ENCODE measurements at regions not wholly inside any gene's neighbourhood (a gene's known extent, or its start where the extent isn't known, plus 50 kb on each side); places are given as distances from the start of the nearest gene placed in this dataset.

DNA sequence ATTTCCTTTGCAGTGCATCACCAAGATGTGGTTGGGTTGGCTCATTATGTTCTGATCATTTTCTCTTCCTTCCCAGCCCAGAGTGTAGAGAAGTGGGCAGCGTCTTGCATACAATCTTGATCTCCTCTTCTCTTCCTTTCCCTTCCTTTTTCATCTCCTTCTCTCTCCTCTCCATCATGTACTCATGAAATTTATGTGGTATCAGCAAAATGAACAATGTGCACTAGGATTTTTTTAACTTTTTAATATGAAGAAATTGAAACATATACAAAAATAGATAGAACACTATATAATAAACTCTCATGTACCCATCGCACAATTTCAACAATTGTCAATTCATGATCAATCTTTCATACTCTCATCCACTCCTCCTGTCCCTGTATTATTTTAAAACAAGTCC is 593.5 kb downstream of the BCOR start:
- FAIRE-seq (no peak), DNase-seq (ENCODE audit: low read depth) (no peak)
- Histone ChIP-seq H3K36me3 (ENCODE audit: control insufficient read depth, insufficient read depth, low read length) (no peaks in the 10 kb centered on the region), H3K4me3 (ENCODE audit: low read depth, low read length) (no peak overlapping the region), H3K27me3 (ENCODE audit: control insufficient read depth, insufficient read depth, low read length) (no peaks in the 10 kb centered on the region)
- TF ChIP-seq CTCF (IDR thresholded peaks at IDR 0.05; ENCODE audit: insufficient read depth, low read length, severe bottlenecking) = no peak

- FAIRE-seq = no peak
These were observed 592.9 kb downstream of the BCOR start for GRCh38 chrX:39504850-39505259.

DNA sequence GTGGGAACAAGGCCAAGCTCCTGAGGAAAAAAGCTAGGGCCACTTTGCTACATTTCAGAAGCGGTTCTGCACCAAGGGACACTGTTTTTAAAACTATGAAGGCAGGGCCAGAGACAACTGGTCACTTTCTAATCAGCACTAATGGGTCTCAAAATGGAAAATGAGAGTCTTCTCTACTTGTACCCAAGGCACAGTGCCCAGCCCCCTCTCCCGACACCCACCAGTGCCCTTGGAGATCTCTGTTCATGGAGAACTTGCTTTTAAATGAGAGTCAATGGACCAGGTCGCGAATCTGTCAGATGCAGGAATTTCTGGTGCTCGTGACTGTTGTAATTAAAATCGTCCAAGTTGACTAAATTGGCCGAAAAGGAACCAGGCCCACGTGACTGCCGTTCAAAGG is 591.6 kb downstream of the BCOR start:
- no peaks in the 10 kb centered on the region for H3K36me3 ChIP-seq (ENCODE audit: control insufficient read depth, insufficient read depth, low read length)
- no peak overlapping the region for H3K4me3 ChIP-seq (ENCODE audit: low read depth, low read length)
- DNase-seq (ENCODE audit: low read depth) (no peak), FAIRE-seq (no peak)
- H3K27me3 ChIP-seq (ENCODE audit: control insufficient read depth, insufficient read depth, low read length) = no peaks in the 10 kb centered on the region
- TF ChIP-seq CTCF (IDR thresholded peaks at IDR 0.05; ENCODE audit: insufficient read depth, low read length, severe bottlenecking) = no peak

More at GRCh38 chrX:39504850-39505259, 592.9 kb downstream of the BCOR start:
- Histone ChIP-seq H3K27me3 (ENCODE audit: control insufficient read depth, insufficient read depth, low read length) (no peaks in the 10 kb centered on the region), H3K4me3 (ENCODE audit: low read depth, low read length) (no peak overlapping the region), H3K36me3 (ENCODE audit: control insufficient read depth, insufficient read depth, low read length) (no peaks in the 10 kb centered on the region)
- TF ChIP-seq CTCF (IDR thresholded peaks at IDR 0.05; ENCODE audit: insufficient read depth, low read length, severe bottlenecking) = no peak
- no peak for DNase-seq (ENCODE audit: low read depth)

DNA sequence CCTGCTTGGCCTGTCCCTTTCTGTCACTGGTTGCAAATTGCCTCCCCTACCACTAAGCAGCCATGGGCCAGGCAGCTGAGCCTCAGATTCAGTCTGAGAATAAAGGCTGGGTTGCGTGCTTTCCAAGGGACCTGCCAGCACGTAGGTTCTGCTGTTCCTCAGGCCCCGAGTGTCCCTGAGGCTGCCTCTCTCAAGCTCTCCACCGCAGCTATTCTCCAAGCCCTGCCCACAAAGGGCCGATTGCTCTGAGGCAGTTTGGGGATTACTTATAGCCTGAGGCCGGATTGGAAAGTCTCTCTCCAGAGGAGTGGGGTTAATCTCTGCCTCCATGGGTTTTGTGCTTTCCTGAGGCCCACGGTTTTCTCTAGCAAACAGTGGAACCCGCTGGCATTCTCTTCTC is 590.7 kb downstream of the BCOR start:
- Histone ChIP-seq H3K27me3 (ENCODE audit: control insufficient read depth, insufficient read depth, low read length) (no peaks in the 10 kb centered on the region), H3K36me3 (ENCODE audit: control insufficient read depth, insufficient read depth, low read length) (no peaks in the 10 kb centered on the region), H3K4me3 (ENCODE audit: low read depth, low read length) (no peak overlapping the region)
- TF ChIP-seq CTCF (IDR thresholded peaks at IDR 0.05; ENCODE audit: insufficient read depth, low read length, severe bottlenecking) = no peak
- FAIRE-seq (no peak), DNase-seq (ENCODE audit: low read depth) (no peak)

DNA sequence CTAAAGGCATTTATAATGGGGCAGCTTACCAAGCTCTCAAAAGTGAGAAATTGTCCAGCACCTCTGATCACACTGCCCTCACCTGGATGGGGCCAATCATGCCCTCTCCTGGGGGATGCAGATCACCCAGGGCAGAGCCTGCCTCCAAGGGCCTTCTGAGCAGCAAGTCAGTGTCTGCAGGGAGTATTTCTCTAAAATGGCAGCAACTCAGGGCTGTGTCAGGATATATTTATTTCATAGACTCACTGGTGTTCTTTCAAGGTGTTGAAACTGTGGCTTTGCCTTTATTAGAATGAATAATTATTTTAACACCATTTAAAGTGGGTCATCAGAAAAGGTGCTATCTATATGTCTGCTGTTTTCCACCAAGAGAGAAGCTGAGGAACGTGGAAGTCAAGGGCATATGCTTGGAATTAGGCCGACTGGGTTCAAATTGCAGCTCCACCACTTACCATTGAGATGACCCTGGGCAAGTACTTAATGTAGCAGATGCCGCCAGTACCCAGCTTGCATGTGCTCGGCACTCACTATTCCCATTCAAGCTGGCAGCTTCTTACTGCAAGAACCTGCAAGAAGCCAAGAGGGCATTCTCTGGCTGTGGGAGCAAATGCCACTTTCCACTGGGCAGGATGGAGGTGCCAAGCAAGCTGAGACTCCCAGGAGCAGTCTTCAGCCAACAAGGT is 590.0 kb downstream of the BCOR start:
- FAIRE-seq = no peak
- Histone ChIP-seq H3K36me3 (ENCODE audit: control insufficient read depth, insufficient read depth, low read length) (no peaks in the 10 kb centered on the region), H3K4me3 (ENCODE audit: low read depth, low read length) (no peak overlapping the region), H3K27me3 (ENCODE audit: control insufficient read depth, insufficient read depth, low read length) (no peaks in the 10 kb centered on the region)
- TF ChIP-seq CTCF (IDR thresholded peaks at IDR 0.05; ENCODE audit: insufficient read depth, low read length, severe bottlenecking) = no peak
- DNase-seq (ENCODE audit: low read depth) = no peak

DNA sequence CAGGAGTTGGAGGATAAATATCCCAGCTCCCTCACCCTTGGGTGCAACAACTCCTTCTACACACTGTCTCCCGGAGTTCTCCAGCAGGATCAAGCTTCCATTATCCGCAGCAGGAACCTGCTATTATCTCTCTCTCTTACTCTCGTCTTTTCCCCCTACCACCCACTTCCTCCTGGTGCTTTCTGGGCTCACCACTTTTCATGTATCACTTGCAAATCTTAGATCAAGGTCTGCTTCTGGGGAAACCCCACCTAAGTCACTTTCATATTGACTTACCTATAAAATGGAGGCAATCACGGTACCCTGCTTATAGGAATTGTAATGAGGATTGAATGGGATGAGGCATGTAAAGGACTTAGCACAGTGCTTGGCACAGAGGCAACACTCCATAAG is 589.5 kb downstream of the BCOR start:
- H3K4me3 ChIP-seq (ENCODE audit: low read depth, low read length) = no peak overlapping the region
- FAIRE-seq (no peak), DNase-seq (ENCODE audit: low read depth) (no peak)
- no peaks in the 10 kb centered on the region for H3K36me3 ChIP-seq (ENCODE audit: control insufficient read depth, insufficient read depth, low read length)
- TF ChIP-seq CTCF (IDR thresholded peaks at IDR 0.05; ENCODE audit: insufficient read depth, low read length, severe bottlenecking) = no peak
- no peaks in the 10 kb centered on the region for H3K27me3 ChIP-seq (ENCODE audit: control insufficient read depth, insufficient read depth, low read length)
